ENCODE measurements at regions not wholly inside any gene's neighbourhood (a gene's known extent, or its start where the extent isn't known, plus 50 kb on each side); places are given as distances from the start of the nearest gene placed in this dataset.

GRCh38 chr12:3350432-3350831 lies 140.6 kb upstream of the PRMT8 start:
- TF ChIP-seq REST (IDR thresholded peaks at IDR 0.05; ENCODE audit: insufficient replicate concordance, low read depth) (no peak), SPI1 (IDR thresholded peaks at IDR 0.05; ENCODE audit: borderline replicate concordance, low read depth) (no peak), CTCF (IDR thresholded peaks at IDR 0.05; ENCODE audit: insufficient read depth, low read length) (no peak), POLR2AphosphoS5 (IDR thresholded peaks at IDR 0.05; ENCODE audit: low read depth) (no peak), GABPA (IDR thresholded peaks at IDR 0.05; ENCODE audit: low read depth) (no peak)
- Histone ChIP-seq H3K4me3 (replicated peaks; ENCODE audit: insufficient read depth, low read length) (no peak overlapping the region), H3K27ac (replicated peaks) (no peak overlapping the region), H3K27me3 (ENCODE audit: insufficient read depth, poor library complexity, severe bottlenecking) (peaks cover 4% of the 10 kb centered on the region)
- DNase-seq (ENCODE audit: low read depth in 1 of 2, low spot score in 1 of 2): no peak

- TF ChIP-seq REST (IDR thresholded peaks at IDR 0.05; ENCODE audit: insufficient replicate concordance, low read depth): no peak
- no peak for TF ChIP-seq GABPA (IDR thresholded peaks at IDR 0.05; ENCODE audit: low read depth)
- no peak for TF ChIP-seq CTCF (IDR thresholded peaks at IDR 0.05; ENCODE audit: insufficient read depth, low read length)
- no peak for TF ChIP-seq SPI1 (IDR thresholded peaks at IDR 0.05; ENCODE audit: borderline replicate concordance, low read depth)
- TF ChIP-seq POLR2AphosphoS5 (IDR thresholded peaks at IDR 0.05; ENCODE audit: low read depth): no peak
- DNase-seq (ENCODE audit: low read depth in 1 of 2, low spot score in 1 of 2): no peak
- H3K27me3 ChIP-seq (ENCODE audit: insufficient read depth, poor library complexity, severe bottlenecking): peaks cover 4% of the 10 kb centered on the region
- H3K27ac ChIP-seq (replicated peaks): no peak overlapping the region
- H3K4me3 ChIP-seq (replicated peaks; ENCODE audit: insufficient read depth, low read length): no peak overlapping the region
Measured at GRCh38 chr12:3351731-3352130, 139.3 kb upstream of the PRMT8 start.

GRCh38 chr12:3352230-3352629 lies 138.8 kb upstream of the PRMT8 start:
- H3K27me3 ChIP-seq (ENCODE audit: insufficient read depth, poor library complexity, severe bottlenecking): peaks cover 4% of the 10 kb centered on the region
- no peak overlapping the region for H3K27ac ChIP-seq (replicated peaks)
- TF ChIP-seq REST (IDR thresholded peaks at IDR 0.05; ENCODE audit: insufficient replicate concordance, low read depth): no peak
- no peak for TF ChIP-seq GABPA (IDR thresholded peaks at IDR 0.05; ENCODE audit: low read depth)
- no peak for TF ChIP-seq CTCF (IDR thresholded peaks at IDR 0.05; ENCODE audit: insufficient read depth, low read length)
- no peak for TF ChIP-seq SPI1 (IDR thresholded peaks at IDR 0.05; ENCODE audit: borderline replicate concordance, low read depth)
- TF ChIP-seq POLR2AphosphoS5 (IDR thresholded peaks at IDR 0.05; ENCODE audit: low read depth): no peak
- no peak for DNase-seq (ENCODE audit: low read depth in 1 of 2, low spot score in 1 of 2)
- H3K4me3 ChIP-seq (replicated peaks; ENCODE audit: insufficient read depth, low read length): no peak overlapping the region

Data from HL-60 (cell line).